ENCODE measurements at regions not wholly inside any gene's neighbourhood (a gene's known extent, or its start where the extent isn't known, plus 50 kb on each side); places are given as distances from the start of the nearest gene placed in this dataset.

DNA sequence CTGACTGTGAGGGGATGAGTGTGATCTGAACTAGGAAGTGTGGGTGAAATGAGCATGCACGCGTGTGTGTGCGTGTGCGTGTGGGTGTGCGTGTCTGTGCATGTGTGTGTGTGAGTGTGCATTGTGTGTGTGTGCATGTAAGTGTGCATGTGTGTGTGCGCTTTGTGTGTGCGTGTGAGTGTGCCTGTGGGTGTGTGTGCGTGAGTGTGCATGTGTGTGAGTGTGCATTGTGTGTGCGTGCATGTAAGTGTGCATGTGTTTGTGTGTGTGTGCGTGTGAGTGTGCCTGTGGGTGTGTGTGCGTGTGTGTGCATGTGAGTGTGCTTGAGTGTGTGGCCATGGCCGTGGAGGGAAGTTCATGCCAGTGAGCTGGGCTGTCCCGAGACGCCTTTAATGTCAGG lies 76.3 kb downstream of the RTP5 start:
- no peak overlapping the region for H3K27ac Mint-ChIP-seq
- CTCF ChIA-PET: interaction anchor here in 1 of 2 donors (0.7 kb wide), 1 partner anchor 1317 kb away, joined by 3 read pairs; no protein-coding TSS in a partner anchor
- 84% methylated on average over 10 of the region's 14 CpGs for WGBS (ENCODE audit: insufficient coverage)

GRCh38 chr2:241946306-241947003 lies 76.9 kb downstream of the RTP5 start:
- H3K4me3 Mint-ChIP-seq: no peak overlapping the region
- H3K27ac Mint-ChIP-seq: no peak overlapping the region
- CTCF ChIA-PET: interaction anchor here in 1 of 2 donors (0.7 kb wide), 1 partner anchor 1318 kb away, joined by 3 read pairs; no protein-coding TSS in a partner anchor

More for the DNA sequence above, 76.3 kb downstream of the RTP5 start:
- Mint-ChIP-seq H3K4me3 (no peak overlapping the region), H3K9me3 (no peaks in the 10 kb centered on the region), H3K36me3 (no peaks in the 10 kb centered on the region), H3K4me1 (peaks cover 6 to 12% (median 10%) of the 10 kb centered on the region in 3 donors), H3K27me3 (no peaks in the 10 kb centered on the region)
- Histone ChIP-seq H3K36me3 (ENCODE audit: control insufficient read depth in 2 of 2, extremely low read depth in 1 of 2, insufficient read depth in 1 of 2, low read length in 1 of 2) (peaks cover 0 to 2% of the 10 kb centered on the region in 2 donors), H3K27me3 (replicated peaks in 1 of 2; ENCODE audit: control insufficient read depth in 2 of 2, extremely low read depth in 1 of 2, insufficient read depth in 2 of 2, low read length in 1 of 2) (no peaks in the 10 kb centered on the region), H3K4me3 (ENCODE audit: control insufficient read depth in 1 of 2, extremely low read depth in 1 of 2, low read length in 1 of 2) (no peak overlapping the region), H3K4me1 (ENCODE audit: control insufficient read depth in 1 of 2, extremely low read depth in 1 of 2, insufficient read depth in 2 of 2, low read length in 2 of 2) (peaks cover 0 to 4% of the 10 kb centered on the region in 2 experiments), H3K27ac (ENCODE audit: low read length) (no peak overlapping the region), H3K9me3 (no peaks in the 10 kb centered on the region)
- POLR2A ChIA-PET: no interaction called here
- DNase-seq (no peak), ATAC-seq (replicated peaks in 1 of 4) (no peak)

DNA sequence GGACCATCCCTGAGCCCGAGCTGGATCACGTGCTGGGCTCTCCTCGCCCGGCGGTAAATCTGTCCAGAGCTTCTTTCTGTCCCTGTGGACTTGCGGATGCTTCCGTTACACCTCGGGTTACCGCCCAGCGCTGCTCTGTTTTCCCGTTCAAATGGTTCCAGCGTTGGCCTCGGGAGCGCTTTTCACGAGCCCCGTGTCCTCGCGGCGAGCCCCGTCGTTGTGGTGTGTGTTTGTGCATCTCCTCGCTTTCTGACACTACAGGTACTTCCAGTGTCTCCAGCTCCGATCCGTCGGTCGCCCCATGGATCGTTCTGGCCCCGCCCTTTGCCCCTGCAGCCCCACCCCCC lies 77.4 kb downstream of the RTP5 start:
- Mint-ChIP-seq H3K36me3 (no peaks in the 10 kb centered on the region), H3K4me3 (no peak overlapping the region), H3K27me3 (no peaks in the 10 kb centered on the region), H3K9me3 (no peaks in the 10 kb centered on the region), H3K4me1 (peaks cover 8 to 13% (median 8%) of the 10 kb centered on the region in 3 donors), H3K27ac (no peak overlapping the region)
- ChIA-PET CTCF (no interaction called here), POLR2A (no interaction called here)
- Histone ChIP-seq H3K27me3 (replicated peaks in 1 of 2; ENCODE audit: control insufficient read depth in 2 of 2, extremely low read depth in 1 of 2, insufficient read depth in 2 of 2, low read length in 1 of 2) (no peaks in the 10 kb centered on the region), H3K4me3 (ENCODE audit: control insufficient read depth in 1 of 2, extremely low read depth in 1 of 2, low read length in 1 of 2) (no peak overlapping the region), H3K4me1 (ENCODE audit: control insufficient read depth in 1 of 2, extremely low read depth in 1 of 2, insufficient read depth in 2 of 2, low read length in 2 of 2) (peaks cover 0 to 8% of the 10 kb centered on the region in 2 experiments), H3K27ac (ENCODE audit: low read length) (no peak overlapping the region), H3K36me3 (ENCODE audit: control insufficient read depth in 2 of 2, extremely low read depth in 1 of 2, insufficient read depth in 1 of 2, low read length in 1 of 2) (peaks cover 0 to 2% of the 10 kb centered on the region in 2 donors), H3K9me3 (no peaks in the 10 kb centered on the region)
- 95% methylated on average over 18 of the region's 28 CpGs for WGBS (ENCODE audit: insufficient coverage)
- no peak for DNase-seq
- ATAC-seq (replicated peaks in 1 of 4): no peak

More at GRCh38 chr2:241946306-241947003, 76.9 kb downstream of the RTP5 start:
- 91% methylated on average over 28 of the region's 32 CpGs for WGBS (ENCODE audit: insufficient coverage)
- DNase-seq (no peak), ATAC-seq (replicated peaks in 1 of 4) (no peak)
- Mint-ChIP-seq H3K27me3 (no peaks in the 10 kb centered on the region), H3K4me1 (peaks cover 8 to 13% (median 8%) of the 10 kb centered on the region in 3 donors), H3K36me3 (no peaks in the 10 kb centered on the region), H3K9me3 (no peaks in the 10 kb centered on the region)
- H3K27me3 ChIP-seq (replicated peaks in 1 of 2; ENCODE audit: control insufficient read depth in 2 of 2, extremely low read depth in 1 of 2, insufficient read depth in 2 of 2, low read length in 1 of 2): no peaks in the 10 kb centered on the region
- POLR2A ChIA-PET: no interaction called here
- no peaks in the 10 kb centered on the region for H3K9me3 ChIP-seq
- peaks cover 0 to 2% of the 10 kb centered on the region in 2 donors for H3K36me3 ChIP-seq (ENCODE audit: control insufficient read depth in 2 of 2, extremely low read depth in 1 of 2, insufficient read depth in 1 of 2, low read length in 1 of 2)
- peaks cover 0 to 8% of the 10 kb centered on the region in 2 experiments for H3K4me1 ChIP-seq (ENCODE audit: control insufficient read depth in 1 of 2, extremely low read depth in 1 of 2, insufficient read depth in 2 of 2, low read length in 2 of 2)
- H3K4me3 ChIP-seq (ENCODE audit: control insufficient read depth in 1 of 2, extremely low read depth in 1 of 2, low read length in 1 of 2): no peak overlapping the region
- no peak overlapping the region for H3K27ac ChIP-seq (ENCODE audit: low read length)

DNA sequence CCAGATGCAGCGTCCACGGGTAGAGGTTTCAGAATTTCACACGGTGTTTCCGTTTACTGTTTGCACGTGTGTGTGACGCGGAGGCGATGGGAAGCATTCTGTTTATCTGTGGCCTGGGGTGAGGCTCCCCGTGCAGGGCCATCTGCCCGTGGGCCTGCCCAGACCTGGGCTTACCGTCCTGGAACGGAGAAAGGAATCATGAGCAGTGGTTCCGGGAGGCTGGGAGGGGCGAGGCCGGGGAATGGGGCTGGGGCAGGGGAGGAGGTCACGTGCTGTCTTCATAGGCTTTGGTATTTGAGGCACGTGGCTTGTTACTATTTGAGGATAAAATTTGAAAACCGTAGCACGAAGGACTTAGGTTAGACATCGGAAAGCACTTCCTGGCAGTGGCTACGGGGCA lies 77.9 kb downstream of the RTP5 start:
- peaks cover 8 to 13% (median 8%) of the 10 kb centered on the region in 3 donors for H3K4me1 Mint-ChIP-seq

GRCh38 chr2:241947876-241948275 lies 78.3 kb downstream of the RTP5 start:
- ATAC-seq (replicated peaks in 1 of 4) (no peak), DNase-seq (no peak)
- 98% methylated on average over 15 of the region's 19 CpGs for WGBS (ENCODE audit: insufficient coverage)
- Histone ChIP-seq H3K27me3 (replicated peaks in 1 of 2; ENCODE audit: control insufficient read depth in 2 of 2, extremely low read depth in 1 of 2, insufficient read depth in 2 of 2, low read length in 1 of 2) (no peaks in the 10 kb centered on the region), H3K9me3 (no peaks in the 10 kb centered on the region), H3K27ac (ENCODE audit: low read length) (no peak overlapping the region), H3K4me3 (ENCODE audit: control insufficient read depth in 1 of 2, extremely low read depth in 1 of 2, low read length in 1 of 2) (no peak overlapping the region), H3K36me3 (ENCODE audit: control insufficient read depth in 2 of 2, extremely low read depth in 1 of 2, insufficient read depth in 1 of 2, low read length in 1 of 2) (peaks cover 0 to 2% of the 10 kb centered on the region in 2 donors), H3K4me1 (ENCODE audit: control insufficient read depth in 1 of 2, extremely low read depth in 1 of 2, insufficient read depth in 2 of 2, low read length in 2 of 2) (peaks cover 0 to 8% of the 10 kb centered on the region in 2 experiments)
- Mint-ChIP-seq H3K4me1 (peaks cover 8 to 13% (median 8%) of the 10 kb centered on the region in 3 donors), H3K9me3 (no peaks in the 10 kb centered on the region), H3K36me3 (no peaks in the 10 kb centered on the region), H3K27me3 (no peaks in the 10 kb centered on the region), H3K4me3 (no peak overlapping the region), H3K27ac (no peak overlapping the region)
- ChIA-PET CTCF (no interaction called here), POLR2A (no interaction called here)

More for the DNA sequence above, 77.9 kb downstream of the RTP5 start:
- Histone ChIP-seq H3K36me3 (ENCODE audit: control insufficient read depth in 2 of 2, extremely low read depth in 1 of 2, insufficient read depth in 1 of 2, low read length in 1 of 2) (peaks cover 0 to 2% of the 10 kb centered on the region in 2 donors), H3K4me1 (ENCODE audit: control insufficient read depth in 1 of 2, extremely low read depth in 1 of 2, insufficient read depth in 2 of 2, low read length in 2 of 2) (peaks cover 0 to 8% of the 10 kb centered on the region in 2 experiments), H3K4me3 (ENCODE audit: control insufficient read depth in 1 of 2, extremely low read depth in 1 of 2, low read length in 1 of 2) (no peak overlapping the region), H3K9me3 (no peaks in the 10 kb centered on the region), H3K27ac (ENCODE audit: low read length) (no peak overlapping the region), H3K27me3 (replicated peaks in 1 of 2; ENCODE audit: control insufficient read depth in 2 of 2, extremely low read depth in 1 of 2, insufficient read depth in 2 of 2, low read length in 1 of 2) (no peaks in the 10 kb centered on the region)
- Mint-ChIP-seq H3K27ac (no peak overlapping the region), H3K27me3 (no peaks in the 10 kb centered on the region), H3K9me3 (no peaks in the 10 kb centered on the region), H3K36me3 (no peaks in the 10 kb centered on the region), H3K4me3 (no peak overlapping the region)
- no peak for ATAC-seq (replicated peaks in 1 of 4)
- DNase-seq: no peak
- ChIA-PET POLR2A (no interaction called here), CTCF (no interaction called here)
- 95% methylated on average over 16 of the region's 21 CpGs for WGBS (ENCODE audit: insufficient coverage)

- DNase-seq (no peak), ATAC-seq (replicated peaks in 1 of 4) (no peak)
- Mint-ChIP-seq H3K27ac (no peak overlapping the region), H3K36me3 (no peaks in the 10 kb centered on the region), H3K27me3 (no peaks in the 10 kb centered on the region), H3K4me3 (no peak overlapping the region), H3K4me1 (peaks cover 8 to 13% (median 8%) of the 10 kb centered on the region in 3 donors), H3K9me3 (no peaks in the 10 kb centered on the region)
- Histone ChIP-seq H3K27ac (ENCODE audit: low read length) (no peak overlapping the region), H3K9me3 (no peaks in the 10 kb centered on the region), H3K4me1 (ENCODE audit: control insufficient read depth in 1 of 2, extremely low read depth in 1 of 2, insufficient read depth in 2 of 2, low read length in 2 of 2) (peaks cover 0 to 8% of the 10 kb centered on the region in 2 experiments), H3K4me3 (ENCODE audit: control insufficient read depth in 1 of 2, extremely low read depth in 1 of 2, low read length in 1 of 2) (no peak overlapping the region), H3K36me3 (ENCODE audit: control insufficient read depth in 2 of 2, extremely low read depth in 1 of 2, insufficient read depth in 1 of 2, low read length in 1 of 2) (peaks cover 0 to 2% of the 10 kb centered on the region in 2 donors), H3K27me3 (replicated peaks in 1 of 2; ENCODE audit: control insufficient read depth in 2 of 2, extremely low read depth in 1 of 2, insufficient read depth in 2 of 2, low read length in 1 of 2) (no peaks in the 10 kb centered on the region)
- ChIA-PET POLR2A (no interaction called here), CTCF (no interaction called here)
- WGBS (ENCODE audit: insufficient coverage): 78% methylated on average over 8 of the region's 8 CpGs
Measured at GRCh38 chr2:241948299-241948897, 78.9 kb downstream of the RTP5 start.
